A549 (cell line): ENCODE measurements at regions not wholly inside any gene's neighbourhood (a gene's known extent, or its start where the extent isn't known, plus 50 kb on each side); places are given as distances from the start of the nearest gene placed in this dataset.

Experiments used
- BCL3 ChIP-seq: fragments of >200 bp; sonication (Bioruptor Twin); formaldehyde crosslinking; IDR thresholded peaks from 3 replicates; pipeline ENCODE4 v1.6.1; 2016
- CHD2 ChIP-seq: fragments of 150-350 bp; IDR thresholded peaks from 2 replicates; pipeline ENCODE4 v1.6.1; 2014; ENCODE audit warnings: low read length; ENCODE audit not compliant: partially characterized antibody
- CTCF ChIP-seq: fragments of >200 bp; sonication (Bioruptor Twin); formaldehyde crosslinking; IDR thresholded peaks from 3 replicates; pipeline ENCODE4 v1.5.1; 2016
- EP300 ChIP-seq, 2 experiments: fragments of >200 bp; sonication (Bioruptor Twin); formaldehyde crosslinking; IDR thresholded peaks; 2 replicates in 1 of 2; 3 replicates in 1 of 2; pipeline ENCODE4 v1.6.1; 2016 to 2017
- HDAC2 ChIP-seq: fragments of 200-600 bp; sonication (generic); IDR thresholded peaks from 2 replicates; pipeline ENCODE4 v1.6.1; 2016
- HOXB13 ChIP-seq: fragments of 250-450 bp; sonication (Bioruptor Pico); IDR thresholded peaks from 2 replicates; pipeline ENCODE4 v1.5.0; 2020; ENCODE audit warnings: low read depth, mild to moderate bottlenecking, moderate library complexity
- JUNB ChIP-seq: fragments of >200 bp; sonication (Bioruptor Twin); formaldehyde crosslinking; IDR thresholded peaks from 2 replicates; pipeline ENCODE4 v1.6.1; 2016
- MAFK ChIP-seq: fragments of 450-650 bp; IDR thresholded peaks from 2 replicates; pipeline ENCODE4 v1.6.1; 2014; ENCODE audit not compliant: partially characterized antibody
- MAX ChIP-seq: IDR thresholded peaks from 2 replicates; pipeline ENCODE4 v1.6.1; 2012
- MYC ChIP-seq: IDR thresholded peaks from 2 replicates; pipeline ENCODE4 v1.6.1; 2012; ENCODE audit warnings: mild to moderate bottlenecking, inconsistent platforms, low read length, improper control_type of control experiment, borderline replicate concordance
- PBX3 ChIP-seq: IDR thresholded peaks from 2 replicates; pipeline ENCODE4 v1.6.1; 2012
- POLR2A ChIP-seq: IDR thresholded peaks from 2 replicates; pipeline ENCODE4 v1.6.1; 2012; ENCODE audit warnings: mild to moderate bottlenecking, low read length
- RAD21 ChIP-seq, 2 experiments: fragments of >200 bp in 1 of 2; sonication (Bioruptor Twin) in 1 of 2; formaldehyde crosslinking in 1 of 2; IDR thresholded peaks in 1 of 2; conservative IDR thresholded peaks in 1 of 2; 2 replicates in 1 of 2; 3 replicates in 1 of 2; pipeline ENCODE4 v1.6.1; 2012 to 2018; ENCODE audit warnings: inconsistent platforms in 1 of 2
- SMC3 ChIP-seq: fragments of >200 bp; sonication (Bioruptor Twin); formaldehyde crosslinking; IDR thresholded peaks from 3 replicates; pipeline ENCODE4 v1.6.1; 2018; ENCODE audit warnings: inconsistent platforms

GRCh38 chrX:42973321-42973720, 195.4 kb upstream of the PPP1R2C start:
- TF ChIP-seq JUNB (no peak), MYC (no peak), POLR2A (no peak), CTCF (no peak), EP300 (IDR thresholded peaks at IDR 0.05) (no peak), MAX (no peak), BCL3 (no peak), MAFK (no peak), HDAC2 (no peak), CHD2 (no peak), HOXB13 (CRISPR knock-in tag) (no peak), RAD21 (conservative IDR thresholded peaks at IDR 0.05 in 1 of 2, IDR thresholded peaks at IDR 0.05 in 1 of 2) (no peak), PBX3 (no peak), SMC3 (no peak)
